ENCODE measurements at regions not wholly inside any gene's neighbourhood (a gene's known extent, or its start where the extent isn't known, plus 50 kb on each side); places are given as distances from the start of the nearest gene placed in this dataset.

- TF ChIP-seq, protein P1, sequence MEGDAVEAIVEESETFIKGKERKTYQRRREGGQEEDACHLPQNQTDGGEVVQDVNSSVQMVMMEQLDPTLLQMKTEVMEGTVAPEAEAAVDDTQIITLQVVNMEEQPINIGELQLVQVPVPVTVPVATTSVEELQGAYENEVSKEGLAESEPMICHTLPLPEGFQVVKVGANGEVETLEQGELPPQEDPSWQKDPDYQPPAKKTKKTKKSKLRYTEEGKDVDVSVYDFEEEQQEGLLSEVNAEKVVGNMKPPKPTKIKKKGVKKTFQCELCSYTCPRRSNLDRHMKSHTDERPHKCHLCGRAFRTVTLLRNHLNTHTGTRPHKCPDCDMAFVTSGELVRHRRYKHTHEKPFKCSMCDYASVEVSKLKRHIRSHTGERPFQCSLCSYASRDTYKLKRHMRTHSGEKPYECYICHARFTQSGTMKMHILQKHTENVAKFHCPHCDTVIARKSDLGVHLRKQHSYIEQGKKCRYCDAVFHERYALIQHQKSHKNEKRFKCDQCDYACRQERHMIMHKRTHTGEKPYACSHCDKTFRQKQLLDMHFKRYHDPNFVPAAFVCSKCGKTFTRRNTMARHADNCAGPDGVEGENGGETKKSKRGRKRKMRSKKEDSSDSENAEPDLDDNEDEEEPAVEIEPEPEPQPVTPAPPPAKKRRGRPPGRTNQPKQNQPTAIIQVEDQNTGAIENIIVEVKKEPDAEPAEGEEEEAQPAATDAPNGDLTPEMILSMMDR (IDR thresholded peaks at IDR 0.05; ENCODE audit: low read depth, low read length, missing control alignments) = no peak
- DNase-seq (ENCODE audit: low read depth) = no peak
Observed at GRCh38 chr20:7571101-7571500, 369.2 kb downstream of the HAO1 start.

GRCh38 chr20:7571521-7572055 is 368.7 kb downstream of the HAO1 start:
- H3K4me3 ChIP-seq (ENCODE audit: low read depth, low read length) = no peak overlapping the region
- no peak for DNase-seq (ENCODE audit: low read depth)
- TF ChIP-seq, protein P1 (IDR thresholded peaks at IDR 0.05; ENCODE audit: low read depth, low read length, missing control alignments) = no peak

More at GRCh38 chr20:7571101-7571500, 369.2 kb downstream of the HAO1 start:
- no peak overlapping the region for H3K4me3 ChIP-seq (ENCODE audit: low read depth, low read length)

DNA sequence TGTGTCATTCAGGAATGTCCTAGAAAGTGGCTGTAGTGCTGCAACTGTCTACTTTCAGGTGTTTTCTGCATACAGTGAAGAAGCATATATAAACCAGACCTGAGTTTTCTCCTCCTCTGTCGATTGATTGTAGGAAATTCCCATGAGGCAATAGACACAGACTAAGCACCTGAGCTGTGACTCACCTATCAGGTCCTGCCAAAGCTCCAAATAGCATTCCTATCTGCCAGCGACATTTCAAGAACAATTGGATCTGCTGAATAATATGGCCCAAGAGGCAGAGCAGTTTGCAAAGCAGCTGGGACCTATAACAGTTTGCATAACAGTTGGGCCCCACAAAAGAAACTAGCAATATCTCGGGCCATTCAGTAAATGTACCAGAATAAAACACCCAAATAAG is 360.4 kb downstream of the HAO1 start:
- TF ChIP-seq, protein P1 (IDR thresholded peaks at IDR 0.05; ENCODE audit: low read depth, low read length, missing control alignments) = no peak
- DNase-seq (ENCODE audit: low read depth) = no peak

DNA sequence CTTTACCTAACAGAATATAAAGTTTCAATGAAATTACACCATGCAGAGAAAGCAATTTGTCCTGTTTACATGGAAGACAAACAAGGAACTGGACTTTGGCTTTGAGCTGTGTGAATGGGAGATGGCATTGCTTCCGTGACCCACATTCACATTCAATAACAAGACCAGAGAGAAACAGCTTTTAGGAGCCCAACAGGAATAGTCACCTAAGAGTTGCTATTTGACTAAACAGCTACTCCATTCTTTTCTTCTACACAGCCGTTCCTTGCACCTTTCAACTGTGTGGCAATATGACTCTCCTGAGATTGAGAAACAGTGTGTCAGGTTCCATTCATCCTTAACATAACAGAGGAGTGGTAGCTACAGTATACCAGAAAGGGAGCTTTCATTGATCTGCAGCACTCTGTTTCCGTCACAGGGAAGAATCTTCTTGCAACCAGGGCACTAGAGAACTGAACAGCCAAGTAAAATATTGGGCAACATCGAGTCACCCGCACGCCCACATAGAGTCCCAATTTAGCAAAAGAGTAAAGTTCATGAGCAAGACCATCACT is 355.1 kb downstream of the HAO1 start:
- no peak for DNase-seq (ENCODE audit: low read depth)
- no peak overlapping the region for H3K4me3 ChIP-seq (ENCODE audit: low read depth, low read length)
- TF ChIP-seq, protein P1 (IDR thresholded peaks at IDR 0.05; ENCODE audit: low read depth, low read length, missing control alignments) = no peak

More for the DNA sequence above, 360.4 kb downstream of the HAO1 start:
- H3K4me3 ChIP-seq (ENCODE audit: low read depth, low read length) = no peak overlapping the region

- DNase-seq (ENCODE audit: low read depth) = no peak
- H3K4me3 ChIP-seq (ENCODE audit: low read depth, low read length) = no peak overlapping the region
- TF ChIP-seq, protein P1 (IDR thresholded peaks at IDR 0.05; ENCODE audit: low read depth, low read length, missing control alignments) = no peak
Observed at GRCh38 chr20:7586481-7586880, 353.8 kb downstream of the HAO1 start.

GRCh38 chr20:7589164-7589563 is 351.1 kb downstream of the HAO1 start:
- no peak for DNase-seq (ENCODE audit: low read depth)
- TF ChIP-seq, protein P1 (IDR thresholded peaks at IDR 0.05; ENCODE audit: low read depth, low read length, missing control alignments) = no peak
- H3K4me3 ChIP-seq (ENCODE audit: low read depth, low read length) = no peak overlapping the region

- TF ChIP-seq, protein P1 (IDR thresholded peaks at IDR 0.05; ENCODE audit: low read depth, low read length, missing control alignments) = no peak
- no peak for DNase-seq (ENCODE audit: low read depth)
- H3K4me3 ChIP-seq (ENCODE audit: low read depth, low read length) = no peak overlapping the region
Observed at GRCh38 chr20:7596541-7596940, 343.7 kb downstream of the HAO1 start.
